ENCODE measurements at regions not wholly inside any gene's neighbourhood (a gene's known extent, or its start where the extent isn't known, plus 50 kb on each side); places are given as distances from the start of the nearest gene placed in this dataset.
"Not testable (repeated sequence)": the region's sequence is repeated elsewhere in the genome, so short reads cannot be mapped to it uniquely, and the experiment has no call there.

- no peak for DNase-seq (ENCODE audit: low read depth, low spot score)
These were observed 202.8 kb upstream of the C16orf82 start for GRCh38 chr16:26863931-26864330.

- DNase-seq (ENCODE audit: low read depth, low spot score) = not testable (repeated sequence)
These were observed 192.4 kb upstream of the C16orf82 start for GRCh38 chr16:26874318-26874717.

DNA sequence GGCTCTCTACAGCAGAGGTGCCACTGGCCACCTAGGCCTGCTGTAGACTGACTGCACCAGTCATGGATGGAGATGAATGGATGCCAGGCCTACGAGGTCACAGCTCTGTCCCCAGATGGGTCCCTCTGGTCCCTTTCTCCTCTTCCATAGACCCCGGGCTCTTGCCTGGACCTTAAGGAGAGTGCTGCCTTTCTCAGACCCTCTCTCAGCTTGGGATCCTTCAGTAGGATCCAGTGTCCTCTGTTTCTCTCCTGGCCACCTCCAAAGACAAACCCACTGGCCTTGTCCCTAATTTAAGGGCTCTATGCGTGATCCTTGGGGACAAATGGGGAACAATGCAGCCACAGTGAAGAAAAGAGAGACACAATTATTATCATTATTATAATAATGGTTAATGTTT is 189.3 kb upstream of the C16orf82 start:
- DNase-seq (ENCODE audit: low read depth, low spot score) = no peak

DNA sequence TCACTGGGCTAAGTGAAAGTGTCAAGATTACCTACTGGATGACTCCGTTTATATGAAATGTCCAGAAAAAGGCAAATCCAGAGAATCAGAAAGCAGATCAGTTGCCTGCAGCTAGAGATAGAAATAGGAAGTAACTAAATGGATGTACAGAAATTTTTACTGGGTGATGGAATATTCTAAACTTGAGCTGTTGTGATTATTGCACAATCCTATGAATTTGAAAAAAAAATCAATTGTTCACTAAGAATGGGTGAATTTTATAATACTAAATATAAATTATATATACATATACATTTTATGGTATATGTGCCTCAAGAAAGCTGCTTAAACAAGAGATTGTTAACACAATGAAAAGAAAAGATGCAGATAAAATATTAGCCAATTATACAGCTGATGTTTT is 181.1 kb upstream of the C16orf82 start:
- no peak for DNase-seq (ENCODE audit: low read depth, low spot score)

- no peak for DNase-seq (ENCODE audit: low read depth, low spot score)
These were observed 177.0 kb upstream of the C16orf82 start for GRCh38 chr16:26889740-26890139.

- no peak for DNase-seq (ENCODE audit: low read depth, low spot score)
These were observed 168.5 kb upstream of the C16orf82 start for GRCh38 chr16:26898200-26898599.

- DNase-seq (ENCODE audit: low read depth, low spot score) = no peak
These were observed 165.4 kb upstream of the C16orf82 start for GRCh38 chr16:26901196-26901861.

DNA sequence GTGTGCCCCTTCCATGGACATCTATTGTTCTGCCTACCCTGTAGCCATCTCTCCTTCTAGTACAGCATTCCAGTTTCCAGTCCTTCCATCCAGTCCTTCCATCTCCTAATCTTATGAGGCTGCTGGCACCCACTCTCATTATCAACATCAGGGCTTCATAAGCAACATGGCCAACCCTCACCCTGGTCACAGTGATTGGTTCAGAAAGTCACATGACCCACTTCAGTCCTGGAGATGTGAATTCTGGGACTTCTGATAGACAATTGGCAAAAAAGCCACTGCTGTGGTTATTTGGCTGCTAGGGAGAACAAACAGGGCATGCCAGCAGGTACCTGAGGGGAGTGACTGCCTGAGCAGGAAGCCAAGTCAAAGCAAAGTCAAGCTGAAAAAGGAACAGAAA is 164.7 kb upstream of the C16orf82 start:
- DNase-seq (ENCODE audit: low read depth, low spot score) = no peak

DNA sequence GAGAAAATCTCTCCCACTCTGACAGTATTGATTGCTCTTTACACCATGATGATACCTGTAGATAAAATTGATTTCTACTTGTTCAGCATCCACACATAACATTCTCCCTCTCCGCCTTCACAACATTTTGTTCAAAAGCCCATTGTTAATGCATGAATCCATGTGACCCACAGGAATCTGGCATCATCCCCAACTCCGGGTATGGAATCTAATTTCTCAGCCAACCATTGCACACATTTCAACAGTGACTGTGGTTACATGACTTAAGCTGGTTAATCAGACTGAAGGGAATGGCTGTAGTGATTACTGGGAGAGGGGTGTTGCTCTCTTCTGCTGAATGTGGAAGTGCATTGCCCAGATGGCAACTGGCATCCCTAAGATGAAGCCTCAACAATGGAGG is 161.4 kb upstream of the C16orf82 start:
- DNase-seq (ENCODE audit: low read depth, low spot score) = no peak

DNA sequence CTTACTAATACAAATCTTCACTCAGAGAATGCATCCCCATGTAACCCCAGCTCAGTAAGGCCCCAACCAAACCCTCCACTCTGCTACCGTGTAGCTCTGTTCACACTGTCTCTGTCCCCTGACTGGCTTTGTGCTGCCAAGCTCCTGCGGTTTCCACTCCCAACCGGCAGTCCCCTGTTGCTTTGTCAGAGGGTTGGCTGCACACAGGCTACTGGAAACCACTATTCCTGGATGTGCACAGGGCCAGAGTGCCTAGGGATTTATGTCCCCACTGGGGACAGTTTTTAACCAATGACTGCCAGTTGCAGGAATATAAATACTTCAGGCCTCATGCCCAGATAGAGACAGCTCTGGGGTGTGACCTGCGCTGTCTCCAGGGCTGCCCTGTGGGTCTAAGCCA is 157.1 kb upstream of the C16orf82 start:
- DNase-seq (ENCODE audit: low read depth, low spot score) = no peak

- no peak for DNase-seq (ENCODE audit: low read depth, low spot score)
These were observed 155.3 kb upstream of the C16orf82 start for GRCh38 chr16:26911436-26911835.

DNA sequence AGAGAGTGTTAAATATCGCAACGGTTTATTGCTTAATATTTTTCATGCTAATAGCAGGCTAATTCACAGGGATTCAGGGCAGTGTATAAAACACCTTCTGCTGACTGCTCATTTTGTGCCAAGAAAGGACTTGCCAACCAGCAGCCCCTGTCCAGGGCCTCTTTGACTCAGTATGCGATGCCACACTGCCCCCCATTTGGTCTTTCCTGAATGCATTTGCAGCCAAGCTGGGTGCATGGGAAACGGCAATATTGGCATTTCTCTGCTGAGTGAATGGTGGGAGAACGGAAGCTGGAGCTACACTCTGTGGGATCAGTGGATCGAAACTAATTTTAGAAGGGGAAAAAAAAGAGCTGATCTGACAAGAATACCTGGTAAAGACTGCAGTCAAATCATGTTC is 152.9 kb upstream of the C16orf82 start:
- no peak for DNase-seq (ENCODE audit: low read depth, low spot score)

DNA sequence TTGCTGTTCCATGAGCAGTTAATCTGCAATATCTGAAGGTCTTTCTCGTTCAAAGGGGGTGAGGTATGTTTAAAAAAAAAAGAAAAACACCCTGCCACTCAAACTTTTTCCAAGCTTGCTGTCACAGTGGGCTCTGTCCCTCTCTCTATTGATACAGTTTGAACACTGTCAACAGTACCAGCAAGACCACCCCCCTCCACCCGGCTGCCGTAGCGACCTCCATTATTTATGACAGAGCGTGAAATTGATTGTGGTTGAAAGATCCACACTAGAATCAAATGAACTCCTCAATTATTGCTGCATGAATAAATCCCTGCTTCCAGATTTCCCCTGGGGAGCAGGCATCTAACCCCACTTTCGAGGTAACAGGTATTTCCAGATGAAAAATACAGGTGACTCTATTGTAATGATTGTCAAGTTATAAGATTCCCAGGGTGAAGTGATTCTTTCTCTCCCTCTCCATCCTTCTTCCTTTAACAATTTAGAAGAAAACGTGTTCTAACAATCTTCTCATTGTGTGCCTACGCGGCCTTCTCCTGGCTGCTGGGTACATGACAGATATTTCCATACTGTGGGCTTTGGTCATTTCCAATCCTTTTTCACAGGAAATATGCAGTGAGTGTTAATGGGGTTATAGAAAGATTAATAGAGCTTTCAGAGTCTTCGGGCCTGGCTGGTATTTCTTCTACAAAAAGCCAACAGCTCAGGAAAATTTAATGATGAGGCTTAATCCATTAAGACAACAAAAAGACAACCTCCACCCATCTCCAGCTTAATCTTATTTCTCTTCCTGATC is 135.7 kb upstream of the C16orf82 start:
- DNase-seq (ENCODE audit: low read depth, low spot score) = no peak

DNA sequence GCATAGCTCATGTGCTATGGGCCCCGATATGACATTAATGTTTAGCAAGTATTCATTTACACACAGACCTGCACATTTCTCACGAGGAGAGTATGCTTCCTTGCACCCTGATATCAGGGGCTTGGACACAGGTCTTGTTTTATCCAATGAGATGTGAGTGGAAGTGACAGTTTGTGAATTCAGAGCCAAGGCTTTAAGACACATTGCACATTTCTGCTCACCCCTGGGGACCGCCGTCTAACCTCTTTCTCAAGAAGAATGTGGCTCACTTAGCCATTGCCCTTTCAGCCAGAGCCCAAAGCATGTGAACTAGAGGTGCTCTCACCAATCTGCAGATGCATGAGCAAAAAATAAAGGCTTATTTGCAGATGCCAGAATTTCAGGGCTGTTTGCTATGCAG is 116.1 kb upstream of the C16orf82 start:
- DNase-seq (ENCODE audit: low read depth, low spot score) = no peak

DNA sequence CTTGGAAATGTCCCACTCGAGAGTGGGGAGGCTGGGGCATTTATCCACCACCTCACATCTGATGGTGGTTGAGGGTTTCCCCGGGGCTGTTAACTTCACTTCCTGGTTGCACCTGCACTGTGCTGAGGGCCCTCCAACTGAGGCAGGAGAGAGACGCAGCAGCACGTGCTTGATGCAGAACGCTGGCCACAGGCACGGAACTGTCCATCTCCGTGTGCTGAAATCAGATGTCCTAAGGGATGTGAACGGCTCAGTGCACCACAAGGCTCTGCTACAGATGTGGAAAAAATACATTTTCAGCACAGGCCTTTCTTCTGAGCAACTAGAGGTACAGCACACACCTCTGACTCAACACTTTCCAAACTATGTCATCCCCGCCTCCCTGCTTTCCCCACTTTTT is 114.8 kb upstream of the C16orf82 start:
- no peak for DNase-seq (ENCODE audit: low read depth, low spot score)

GRCh38 chr16:26952411-26952810 is 114.3 kb upstream of the C16orf82 start:
- no peak for DNase-seq (ENCODE audit: low read depth, low spot score)

GRCh38 chr16:26957283-26957859 is 109.4 kb upstream of the C16orf82 start:
- no peak for DNase-seq (ENCODE audit: low read depth, low spot score)

- DNase-seq (ENCODE audit: low read depth, low spot score) = no peak
These were observed 107.2 kb upstream of the C16orf82 start for GRCh38 chr16:26959416-26960009.

- DNase-seq (ENCODE audit: low read depth, low spot score) = no peak
These were observed 105.3 kb upstream of the C16orf82 start for GRCh38 chr16:26961459-26961858.

GRCh38 chr16:26963109-26963508 is 103.6 kb upstream of the C16orf82 start:
- DNase-seq (ENCODE audit: low read depth, low spot score) = no peak

GRCh38 chr16:26969589-26970231 is 97.0 kb upstream of the C16orf82 start:
- DNase-seq (ENCODE audit: low read depth, low spot score) = no peak

GRCh38 chr16:26970292-26970691 is 96.4 kb upstream of the C16orf82 start:
- no peak for DNase-seq (ENCODE audit: low read depth, low spot score)
